H1 (cell line): ENCODE measurements at regions not wholly inside any gene's neighbourhood (a gene's known extent, or its start where the extent isn't known, plus 50 kb on each side); places are given as distances from the start of the nearest gene placed in this dataset.

ENCODE experiments used
- CTCF ChIA-PET: fragments of 300-600 bp; sonication (Branson Sonifier 250); formaldehyde crosslinking; loops from one replicate; lab custom pipeline; 2021; ENCODE audit not compliant: partially characterized antibody; lab: Charles Lee
- POLR2A ChIA-PET: fragments of 300-600 bp; sonication (Branson Sonifier 250); formaldehyde crosslinking; loops from one replicate; lab custom pipeline; 2021; ENCODE audit warnings: inconsistent platforms; ENCODE audit not compliant: partially characterized antibody; lab: Charles Lee
- DNase-seq, 2 experiments: peaks; one replicate each; pipeline versions ENCODE4 v3.0.0 to v3.0.0-alpha.2; 2010 to 2022; ENCODE audit warnings: low spot score in 2 of 2, low read depth in 1 of 2, mixed read lengths in 1 of 2
- FAIRE-seq: peaks from 2 replicates; lab custom pipeline; 2011; peaks lifted over from hg19 to GRCh38; lab: Jason Lieb, UNC
- H2AFZ ChIP-seq: 2 replicates; pipeline ENCODE4 v1.8.1; 2012; ENCODE audit warnings: low read length, inconsistent platforms
- H2AK5ac ChIP-seq: 2 replicates; pipeline ENCODE4 v1.6.1; 2013; ENCODE audit warnings: low read depth, low read length
- H2BK120ac ChIP-seq: replicated peaks from 2 replicates; pipeline ENCODE3; 2013; ENCODE audit warnings: low read depth, low read length, inconsistent platforms
- H2BK12ac ChIP-seq: 2 replicates; pipeline ENCODE4 v1.6.1; 2013; ENCODE audit warnings: low read depth, low read length
- H2BK15ac ChIP-seq: 2 replicates; pipeline ENCODE4 v1.6.1; 2013; ENCODE audit warnings: low read length
- H2BK20ac ChIP-seq: 2 replicates; pipeline ENCODE4 v1.6.1; 2013; ENCODE audit warnings: low read length
- H2BK5ac ChIP-seq: 2 replicates; pipeline ENCODE4 v1.6.1; 2013; ENCODE audit warnings: low read depth, low read length
- H3K14ac ChIP-seq: 2 replicates; pipeline ENCODE4 v1.6.1; 2013; ENCODE audit warnings: inconsistent platforms; ENCODE audit not compliant: insufficient read length
- H3K18ac ChIP-seq: 2 replicates; pipeline ENCODE4 v1.6.1; 2013; ENCODE audit warnings: low read length; ENCODE audit errors: extremely low read depth
- H3K23ac ChIP-seq: 2 replicates; pipeline ENCODE4 v1.6.1; 2013; ENCODE audit warnings: inconsistent platforms; ENCODE audit not compliant: insufficient read length
- H3K23me2 ChIP-seq: 2 replicates; pipeline ENCODE4 v1.6.1; 2013; ENCODE audit warnings: low read depth, low read length
- H3K27ac ChIP-seq: 2 replicates; pipeline ENCODE4 v1.6.1; 2011; ENCODE audit warnings: low read depth, low read length, inconsistent platforms
- H3K27me3 ChIP-seq, 4 experiments: replicated peaks in 1 of 4; 1 replicate in 1 of 4; 2 replicates in 3 of 4; pipeline versions ENCODE4 v1.6.1 to v1.8.1; 2011 to 2013; ENCODE audit warnings: low read length in 3 of 4, mild to moderate bottlenecking in 3 of 4, inconsistent platforms in 2 of 4, mixed read lengths in 2 of 4, moderate library complexity in 1 of 4; ENCODE audit not compliant: control insufficient read depth in 3 of 4, insufficient read depth in 3 of 4; ENCODE audit errors: extremely low read depth in 1 of 4
- H3K36me3 ChIP-seq, 4 experiments: 2 replicates each; pipeline versions ENCODE4 v1.6.1 to v1.8.1; 2011 to 2013; ENCODE audit warnings: mild to moderate bottlenecking in 4 of 4, low read length in 3 of 4, moderate library complexity in 2 of 4, control low read depth in 1 of 4, inconsistent platforms in 1 of 4; ENCODE audit not compliant: insufficient read depth in 4 of 4, control insufficient read depth in 2 of 4
- H3K4ac ChIP-seq: replicated peaks from 2 replicates; pipeline ENCODE3; 2013; ENCODE audit warnings: low read length, low read depth, mixed read lengths, inconsistent platforms; ENCODE audit not compliant: insufficient read length
- H3K4me1 ChIP-seq, 4 experiments: replicated peaks in 1 of 4; 1 replicate in 1 of 4; 2 replicates in 3 of 4; pipeline versions ENCODE4 v1.6.1 to v1.8.1; 2011 to 2013; ENCODE audit warnings: low read length in 3 of 4, inconsistent platforms in 2 of 4, mixed read lengths in 1 of 4; ENCODE audit not compliant: insufficient read depth in 4 of 4, control insufficient read depth in 3 of 4
- H3K4me2 ChIP-seq, 2 experiments: 2 replicates each; pipeline versions ENCODE4 v1.6.1 to v1.8.1; 2011 to 2013; ENCODE audit warnings: low read depth in 2 of 2, low read length in 2 of 2, control low read depth in 1 of 2, inconsistent platforms in 1 of 2, mild to moderate bottlenecking in 1 of 2; ENCODE audit not compliant: insufficient read depth in 1 of 2
- H3K4me3 ChIP-seq, 4 experiments: fragments of 200-600, 300-600 bp in 1 of 4; sonication (generic), shearing (Covaris generic), sonication (Bioruptor Twin) in 1 of 4; 2 replicates each; pipeline versions ENCODE4 v1.5.1 to v1.8.1; 2011 to 2016; ENCODE audit warnings: low read length in 4 of 4, low read depth in 3 of 4, control low read depth in 2 of 4, inconsistent platforms in 2 of 4, mild to moderate bottlenecking in 2 of 4, mixed read lengths in 1 of 4, moderate library complexity in 1 of 4; ENCODE audit not compliant: insufficient read depth in 2 of 4; ENCODE audit errors: extremely low read depth in 1 of 4
- H3K56ac ChIP-seq: replicated peaks from 2 replicates; pipeline ENCODE3; 2013; ENCODE audit warnings: low read depth, mild to moderate bottlenecking, mixed read lengths, low read length, inconsistent platforms; ENCODE audit not compliant: insufficient read length
- H3K79me1 ChIP-seq: 2 replicates; pipeline ENCODE4 v1.6.1; 2013; ENCODE audit warnings: low read depth, low read length, control low read depth
- H3K79me2 ChIP-seq, 2 experiments: 2 replicates each; pipeline versions ENCODE4 v1.6.1 to v1.8.1; 2012 to 2013; ENCODE audit warnings: low read length in 2 of 2, mild to moderate bottlenecking in 2 of 2, inconsistent platforms in 1 of 2; ENCODE audit not compliant: insufficient read depth in 2 of 2, control insufficient read depth in 1 of 2
- H3K9ac ChIP-seq, 4 experiments: replicated peaks in 1 of 4; 1 replicate in 1 of 4; 2 replicates in 3 of 4; pipeline versions ENCODE4 v1.6.1 to v1.8.1; 2011 to 2013; ENCODE audit warnings: low read depth in 3 of 4, low read length in 3 of 4, control low read depth in 2 of 4, mild to moderate bottlenecking in 2 of 4, moderate library complexity in 2 of 4, inconsistent platforms in 1 of 4; ENCODE audit errors: extremely low read depth in 1 of 4
- H3K9me3 ChIP-seq, 2 experiments: 2 replicates each; pipeline versions ENCODE4 v1.6.1 to v1.8.1; 2012 to 2013; ENCODE audit warnings: mild to moderate bottlenecking in 2 of 2, moderate library complexity in 2 of 2, control low read depth in 1 of 2, inconsistent platforms in 1 of 2, low read depth in 1 of 2, low read length in 1 of 2, mixed read lengths in 1 of 2; ENCODE audit not compliant: insufficient read depth in 2 of 2
- H4K20me1 ChIP-seq, 2 experiments: replicated peaks in 1 of 2; 2 replicates each; pipeline versions ENCODE3 to v1.8.1; 2011 to 2013; ENCODE audit warnings: inconsistent platforms in 2 of 2, low read length in 2 of 2, mild to moderate bottlenecking in 1 of 2; ENCODE audit not compliant: insufficient read depth in 2 of 2, control insufficient read depth in 1 of 2
- H4K5ac ChIP-seq: 2 replicates; pipeline ENCODE4 v1.6.1; 2013; ENCODE audit warnings: low read length, low read depth, mixed read lengths, inconsistent platforms; ENCODE audit not compliant: insufficient read length
- H4K8ac ChIP-seq: 2 replicates; pipeline ENCODE4 v1.8.0; 2013; ENCODE audit warnings: mild to moderate bottlenecking, moderate library complexity, low read length, inconsistent platforms; ENCODE audit not compliant: insufficient read depth; ENCODE audit errors: extremely low read depth
- H4K91ac ChIP-seq: replicated peaks from 2 replicates; pipeline ENCODE3; 2013; ENCODE audit warnings: low read length, mixed read lengths, inconsistent platforms; ENCODE audit not compliant: insufficient read length
- BACH1 ChIP-seq: IDR thresholded peaks from 2 replicates; pipeline ENCODE4 v1.6.1; 2012; ENCODE audit warnings: low read length, improper control_type of control experiment
- EZH2 ChIP-seq: fragments of 200-600 bp; sonication (generic); IDR thresholded peaks from 2 replicates; pipeline ENCODE4 v1.7.1; 2012; ENCODE audit warnings: low read depth, mild to moderate bottlenecking, moderate library complexity, low read length, inconsistent platforms; ENCODE audit not compliant: severe bottlenecking
- RXRA ChIP-seq: IDR thresholded peaks from 2 replicates; pipeline ENCODE4 v1.6.1; 2011; ENCODE audit warnings: low read depth, mild to moderate bottlenecking, low read length, moderate library complexity; ENCODE audit not compliant: insufficient read depth
- SAP30 ChIP-seq: fragments of 300-600 bp; sonication (generic); IDR thresholded peaks from 2 replicates; pipeline ENCODE4 v1.7.1; 2012; ENCODE audit warnings: low read length, moderate library complexity, mild to moderate bottlenecking, inconsistent platforms; ENCODE audit not compliant: insufficient read depth, insufficient replicate concordance
- ZNF274 ChIP-seq: IDR thresholded peaks from 2 replicates; pipeline ENCODE4 v1.7.0; 2012; ENCODE audit warnings: low read length, borderline replicate concordance; ENCODE audit errors: extremely low read depth
- WGBS, 2 experiments: shearing (Covaris generic) in 1 of 2; methylation state at CpG; one replicate each; pipeline versions ENCODE4 v1.1.6 to v1.1.7; 2013 to 2015; ENCODE audit warnings: low lambda C conversion rate in 2 of 2, mixed read lengths in 2 of 2, inconsistent platforms in 1 of 2, low coverage in 1 of 2, missing lambda C conversion rate in 1 of 2; ENCODE audit not compliant: insufficient replicate concordance in 2 of 2, insufficient coverage in 1 of 2, insufficient read length in 1 of 2; ENCODE audit errors: extremely low coverage in 1 of 2, missing lambda C conversion rate in 1 of 2; 5-methylcytosine and 5-hydroxymethylcytosine counted together

GRCh38 chr9:85884256-85884655 is 56.7 kb upstream of the NAA35 start:
- Histone ChIP-seq H3K27me3 (no peaks in the 10 kb centered on the region), H2AK5ac (no peak overlapping the region), H2BK5ac (no peak overlapping the region), H2BK20ac (no peak overlapping the region), H3K23ac (no peak overlapping the region), H3K4me3 (no peak overlapping the region), H3K18ac (no peak overlapping the region), H3K9me3 (peaks cover 2 to 7% of the 10 kb centered on the region in 2 experiments; a peak in 1 of 4 replicates), H3K36me3 (no peaks in the 10 kb centered on the region), H3K56ac (no peak overlapping the region), H2BK15ac (no peak overlapping the region), H3K4me2 (no peak overlapping the region), H3K79me1 (no peaks in the 10 kb centered on the region), H4K5ac (no peak overlapping the region), H4K8ac (no peak overlapping the region), H4K91ac (peak overlapping the region; percentile 15), H4K20me1 (no peaks in the 10 kb centered on the region), H2AFZ (no peak overlapping the region), H2BK12ac (no peak overlapping the region), H2BK120ac (no peak overlapping the region), H3K14ac (no peak overlapping the region), H3K79me2 (no peaks in the 10 kb centered on the region), H3K23me2 (no peaks in the 10 kb centered on the region; the same call in 1 of the 2 replicates), H3K4me1 (peaks cover 0 to 2% (median 0%) of the 10 kb centered on the region in 4 experiments; a peak in 2 of 7 replicates), H3K9ac (no peak overlapping the region), H3K4ac (no peak overlapping the region), H3K27ac (no peak overlapping the region)
- ChIA-PET POLR2A (interaction anchor here (0.6 kb wide), 1 partner anchor 393 kb away, joined by 4 read pairs; no protein-coding TSS in a partner anchor), CTCF (no interaction called here)
- 92% methylated on average over 8 of the region's 8 CpGs; no CpG with 5 or more reads in 1 of the 2 experiments for WGBS, 2 experiments
- FAIRE-seq = no peak
- no peak for DNase-seq
- TF ChIP-seq SAP30 (no peak), EZH2 (no peak), BACH1 (no peak), RXRA (no peak), ZNF274 (no peak)
